ENCODE measurements at regions not wholly inside any gene's neighbourhood (a gene's known extent, or its start where the extent isn't known, plus 50 kb on each side); places are given as distances from the start of the nearest gene placed in this dataset.

- no peaks in the 10 kb centered on the region for H3K27me3 ChIP-seq (ENCODE audit: control insufficient read depth, insufficient read depth, low read length)
- H3K9ac ChIP-seq (ENCODE audit: low read depth, low read length), result no peak overlapping the region
- no peak overlapping the region for H3K4me3 ChIP-seq (ENCODE audit: low read length)
- H3K9me3 ChIP-seq (replicated peaks; ENCODE audit: low read length), result no peaks in the 10 kb centered on the region
- H3K36me3 ChIP-seq (ENCODE audit: insufficient read depth, low read length), result no peaks in the 10 kb centered on the region
- H3K4me2 ChIP-seq (ENCODE audit: low read length), result no peak overlapping the region
- peaks cover 12% of the 10 kb centered on the region for H3K4me1 ChIP-seq (ENCODE audit: control insufficient read depth, insufficient read depth, low read length)
Measured at GRCh38 chr2:180655393-180655792, 325.0 kb upstream of the UBE2E3 start.

GRCh38 chr2:180653481-180653880 lies 326.9 kb upstream of the UBE2E3 start:
- H3K4me3 ChIP-seq (ENCODE audit: low read length), result no peak overlapping the region
- H3K4me2 ChIP-seq (ENCODE audit: low read length), result no peak overlapping the region
- no peaks in the 10 kb centered on the region for H3K9me3 ChIP-seq (replicated peaks; ENCODE audit: low read length)
- H3K9ac ChIP-seq (ENCODE audit: low read depth, low read length), result no peak overlapping the region
- H3K4me1 ChIP-seq (ENCODE audit: control insufficient read depth, insufficient read depth, low read length), result peaks cover 12% of the 10 kb centered on the region
- no peaks in the 10 kb centered on the region for H3K27me3 ChIP-seq (ENCODE audit: control insufficient read depth, insufficient read depth, low read length)
- no peaks in the 10 kb centered on the region for H3K36me3 ChIP-seq (ENCODE audit: insufficient read depth, low read length)

- Histone ChIP-seq H3K4me1 (ENCODE audit: control insufficient read depth, insufficient read depth, low read length) (peaks cover 12% of the 10 kb centered on the region), H3K9me3 (replicated peaks; ENCODE audit: low read length) (no peaks in the 10 kb centered on the region), H3K4me3 (ENCODE audit: low read length) (no peak overlapping the region), H3K4me2 (ENCODE audit: low read length) (no peak overlapping the region), H3K9ac (ENCODE audit: low read depth, low read length) (no peak overlapping the region), H3K27me3 (ENCODE audit: control insufficient read depth, insufficient read depth, low read length) (no peaks in the 10 kb centered on the region), H3K36me3 (ENCODE audit: insufficient read depth, low read length) (no peaks in the 10 kb centered on the region)
Measured at GRCh38 chr2:180652794-180653193, 327.6 kb upstream of the UBE2E3 start.

GRCh38 chr2:180651596-180651995 lies 328.8 kb upstream of the UBE2E3 start:
- H3K27me3 ChIP-seq (ENCODE audit: control insufficient read depth, insufficient read depth, low read length), result no peaks in the 10 kb centered on the region
- H3K9ac ChIP-seq (ENCODE audit: low read depth, low read length), result no peak overlapping the region
- no peak overlapping the region for H3K4me3 ChIP-seq (ENCODE audit: low read length)
- H3K36me3 ChIP-seq (ENCODE audit: insufficient read depth, low read length), result no peaks in the 10 kb centered on the region
- H3K9me3 ChIP-seq (replicated peaks; ENCODE audit: low read length), result no peaks in the 10 kb centered on the region
- H3K4me2 ChIP-seq (ENCODE audit: low read length), result no peak overlapping the region
- H3K4me1 ChIP-seq (ENCODE audit: control insufficient read depth, insufficient read depth, low read length), result peaks cover 6% of the 10 kb centered on the region

GRCh38 chr2:180647621-180648020 lies 332.8 kb upstream of the UBE2E3 start:
- Histone ChIP-seq H3K9me3 (replicated peaks; ENCODE audit: low read length) (no peaks in the 10 kb centered on the region), H3K27me3 (ENCODE audit: control insufficient read depth, insufficient read depth, low read length) (no peaks in the 10 kb centered on the region), H3K36me3 (ENCODE audit: insufficient read depth, low read length) (no peaks in the 10 kb centered on the region), H3K4me2 (ENCODE audit: low read length) (no peak overlapping the region), H3K4me1 (ENCODE audit: control insufficient read depth, insufficient read depth, low read length) (peaks cover 3% of the 10 kb centered on the region), H3K4me3 (ENCODE audit: low read length) (no peak overlapping the region), H3K9ac (ENCODE audit: low read depth, low read length) (no peak overlapping the region)

GRCh38 chr2:180647221-180647620 lies 333.2 kb upstream of the UBE2E3 start:
- no peaks in the 10 kb centered on the region for H3K27me3 ChIP-seq (ENCODE audit: control insufficient read depth, insufficient read depth, low read length)
- no peak overlapping the region for H3K4me3 ChIP-seq (ENCODE audit: low read length)
- H3K9me3 ChIP-seq (replicated peaks; ENCODE audit: low read length), result no peaks in the 10 kb centered on the region
- H3K36me3 ChIP-seq (ENCODE audit: insufficient read depth, low read length), result no peaks in the 10 kb centered on the region
- peaks cover 3% of the 10 kb centered on the region for H3K4me1 ChIP-seq (ENCODE audit: control insufficient read depth, insufficient read depth, low read length)
- H3K9ac ChIP-seq (ENCODE audit: low read depth, low read length), result no peak overlapping the region
- H3K4me2 ChIP-seq (ENCODE audit: low read length), result no peak overlapping the region

GRCh38 chr2:180646756-180647155 lies 333.6 kb upstream of the UBE2E3 start:
- no peak overlapping the region for H3K9ac ChIP-seq (ENCODE audit: low read depth, low read length)
- no peaks in the 10 kb centered on the region for H3K27me3 ChIP-seq (ENCODE audit: control insufficient read depth, insufficient read depth, low read length)
- H3K4me2 ChIP-seq (ENCODE audit: low read length), result no peak overlapping the region
- H3K4me3 ChIP-seq (ENCODE audit: low read length), result no peak overlapping the region
- no peaks in the 10 kb centered on the region for H3K9me3 ChIP-seq (replicated peaks; ENCODE audit: low read length)
- no peaks in the 10 kb centered on the region for H3K36me3 ChIP-seq (ENCODE audit: insufficient read depth, low read length)
- peaks cover 3% of the 10 kb centered on the region for H3K4me1 ChIP-seq (ENCODE audit: control insufficient read depth, insufficient read depth, low read length)

- Histone ChIP-seq H3K36me3 (ENCODE audit: insufficient read depth, low read length) (no peaks in the 10 kb centered on the region), H3K27me3 (ENCODE audit: control insufficient read depth, insufficient read depth, low read length) (no peaks in the 10 kb centered on the region), H3K9me3 (replicated peaks; ENCODE audit: low read length) (no peaks in the 10 kb centered on the region), H3K4me1 (ENCODE audit: control insufficient read depth, insufficient read depth, low read length) (peaks cover 3% of the 10 kb centered on the region), H3K9ac (ENCODE audit: low read depth, low read length) (no peak overlapping the region), H3K4me3 (ENCODE audit: low read length) (no peak overlapping the region), H3K4me2 (ENCODE audit: low read length) (no peak overlapping the region)
Measured at GRCh38 chr2:180644709-180645108, 335.7 kb upstream of the UBE2E3 start.

- H3K4me2 ChIP-seq (ENCODE audit: low read length), result no peak overlapping the region
- no peak overlapping the region for H3K9ac ChIP-seq (ENCODE audit: low read depth, low read length)
- no peak overlapping the region for H3K4me3 ChIP-seq (ENCODE audit: low read length)
- H3K27me3 ChIP-seq (ENCODE audit: control insufficient read depth, insufficient read depth, low read length), result no peaks in the 10 kb centered on the region
- H3K4me1 ChIP-seq (ENCODE audit: control insufficient read depth, insufficient read depth, low read length), result peaks cover 6% of the 10 kb centered on the region
- H3K36me3 ChIP-seq (ENCODE audit: insufficient read depth, low read length), result no peaks in the 10 kb centered on the region
- H3K9me3 ChIP-seq (replicated peaks; ENCODE audit: low read length), result no peaks in the 10 kb centered on the region
Measured at GRCh38 chr2:180630756-180631155, 349.6 kb upstream of the UBE2E3 start.

GRCh38 chr2:180625006-180625844 lies 355.2 kb upstream of the UBE2E3 start:
- Histone ChIP-seq H3K9me3 (replicated peaks; ENCODE audit: low read length) (no peaks in the 10 kb centered on the region), H3K4me2 (ENCODE audit: low read length) (peak overlapping the region; percentile 42), H3K27me3 (ENCODE audit: control insufficient read depth, insufficient read depth, low read length) (no peaks in the 10 kb centered on the region), H3K4me3 (ENCODE audit: low read length) (no peak overlapping the region), H3K36me3 (ENCODE audit: insufficient read depth, low read length) (no peaks in the 10 kb centered on the region), H3K4me1 (ENCODE audit: control insufficient read depth, insufficient read depth, low read length) (peaks cover 38% of the 10 kb centered on the region), H3K9ac (ENCODE audit: low read depth, low read length) (no peak overlapping the region)

- no peak overlapping the region for H3K4me3 ChIP-seq (ENCODE audit: low read length)
- no peaks in the 10 kb centered on the region for H3K36me3 ChIP-seq (ENCODE audit: insufficient read depth, low read length)
- H3K9me3 ChIP-seq (replicated peaks; ENCODE audit: low read length), result no peaks in the 10 kb centered on the region
- H3K4me1 ChIP-seq (ENCODE audit: control insufficient read depth, insufficient read depth, low read length), result peaks cover 42% of the 10 kb centered on the region
- no peaks in the 10 kb centered on the region for H3K27me3 ChIP-seq (ENCODE audit: control insufficient read depth, insufficient read depth, low read length)
- peak overlapping the region; percentile 43 for H3K4me2 ChIP-seq (ENCODE audit: low read length)
- no peak overlapping the region for H3K9ac ChIP-seq (ENCODE audit: low read depth, low read length)
Measured at GRCh38 chr2:180621941-180622918, 358.2 kb upstream of the UBE2E3 start.
